Suprapubic skin (tissue), 4 donors: ENCODE measurements at regions not wholly inside any gene's neighbourhood (a gene's known extent, or its start where the extent isn't known, plus 50 kb on each side); places are given as distances from the start of the nearest gene placed in this dataset.

Experiments
- CTCF ChIP-seq, 2 donors: fragments of 200-600 bp in 1 of 2; fragments of 450-650 bp in 1 of 2; sonication (generic) in 1 of 2; IDR thresholded peaks; one replicate each; pipeline ENCODE4 v1.5.1; 2016 to 2019; ENCODE audit warnings: antibody characterized with exemption in 2 of 2, mild to moderate bottlenecking in 1 of 2, moderate library complexity in 1 of 2
- EP300 ChIP-seq: sonication (generic); formaldehyde crosslinking; IDR thresholded peaks from one replicate; pipeline ENCODE4 v1.6.1; 2017; ENCODE audit warnings: antibody characterized with exemption
- POLR2AphosphoS5 ChIP-seq, 3 donors: sonication (generic); formaldehyde crosslinking; IDR thresholded peaks; one replicate each; pipeline ENCODE4 v1.6.1; 2017; ENCODE audit warnings: antibody characterized with exemption in 3 of 3

- no peak for TF ChIP-seq POLR2AphosphoS5 (IDR thresholded peaks at IDR 0.05)
- TF ChIP-seq CTCF (IDR thresholded peaks at IDR 0.05), result no peak
- no peak for TF ChIP-seq EP300
Measured at GRCh38 chr7:114309729-114310128, 104.9 kb upstream of the FOXP2 start.
